Sigmoid colon (tissue), 4 donors: ENCODE measurements at regions not wholly inside any gene's neighbourhood (a gene's known extent, or its start where the extent isn't known, plus 50 kb on each side); places are given as distances from the start of the nearest gene placed in this dataset.

Experiments
- EP300 ChIP-seq, 4 donors: sonication (generic); formaldehyde crosslinking; IDR thresholded peaks; one replicate each; pipeline ENCODE4 v1.6.1; 2017; ENCODE audit warnings: antibody characterized with exemption in 4 of 4
- POLR2A ChIP-seq, 2 donors: fragments of 450-650 bp; IDR thresholded peaks; one replicate each; pipeline ENCODE4 v1.6.1; 2016; ENCODE audit warnings: antibody characterized with exemption in 2 of 2, mild to moderate bottlenecking in 2 of 2, moderate library complexity in 2 of 2
- POLR2AphosphoS5 ChIP-seq, 4 donors: sonication (generic); formaldehyde crosslinking; IDR thresholded peaks; one replicate each; pipeline ENCODE4 v1.6.1; 2017; ENCODE audit warnings: antibody characterized with exemption in 4 of 4
- TF ChIP-seq, protein P1 (sequence below), 4 experiments: fragments of 450-650 bp in 3 of 4; fragments of 200-600 bp in 1 of 4; IDR thresholded peaks; one replicate each; pipeline ENCODE4 v1.5.1; 2016 to 2019; ENCODE audit warnings: antibody characterized with exemption in 4 of 4, mild to moderate bottlenecking in 3 of 4, moderate library complexity in 2 of 4

DNA sequence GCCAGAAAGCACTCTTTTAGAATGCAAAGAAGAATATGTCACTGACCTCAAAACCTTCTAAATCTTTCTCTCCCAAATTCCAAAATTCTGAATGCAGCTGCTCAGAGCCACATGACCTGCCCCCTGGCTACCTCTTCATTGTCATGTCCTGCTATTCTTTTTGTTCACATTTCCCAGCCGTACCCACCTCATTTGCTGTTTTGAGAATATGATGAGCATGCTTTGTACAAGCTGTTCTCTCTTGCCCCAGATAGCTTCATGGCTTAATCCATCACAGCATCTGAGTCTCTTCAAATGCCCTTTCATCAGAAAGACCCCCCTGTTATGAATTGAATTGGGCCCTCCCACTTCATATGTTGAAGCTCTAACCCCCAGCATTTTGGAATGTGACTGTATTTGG lies 214.3 kb downstream of the KCNS3 start:
- TF ChIP-seq, protein P1, sequence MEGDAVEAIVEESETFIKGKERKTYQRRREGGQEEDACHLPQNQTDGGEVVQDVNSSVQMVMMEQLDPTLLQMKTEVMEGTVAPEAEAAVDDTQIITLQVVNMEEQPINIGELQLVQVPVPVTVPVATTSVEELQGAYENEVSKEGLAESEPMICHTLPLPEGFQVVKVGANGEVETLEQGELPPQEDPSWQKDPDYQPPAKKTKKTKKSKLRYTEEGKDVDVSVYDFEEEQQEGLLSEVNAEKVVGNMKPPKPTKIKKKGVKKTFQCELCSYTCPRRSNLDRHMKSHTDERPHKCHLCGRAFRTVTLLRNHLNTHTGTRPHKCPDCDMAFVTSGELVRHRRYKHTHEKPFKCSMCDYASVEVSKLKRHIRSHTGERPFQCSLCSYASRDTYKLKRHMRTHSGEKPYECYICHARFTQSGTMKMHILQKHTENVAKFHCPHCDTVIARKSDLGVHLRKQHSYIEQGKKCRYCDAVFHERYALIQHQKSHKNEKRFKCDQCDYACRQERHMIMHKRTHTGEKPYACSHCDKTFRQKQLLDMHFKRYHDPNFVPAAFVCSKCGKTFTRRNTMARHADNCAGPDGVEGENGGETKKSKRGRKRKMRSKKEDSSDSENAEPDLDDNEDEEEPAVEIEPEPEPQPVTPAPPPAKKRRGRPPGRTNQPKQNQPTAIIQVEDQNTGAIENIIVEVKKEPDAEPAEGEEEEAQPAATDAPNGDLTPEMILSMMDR (IDR thresholded peaks at IDR 0.05): no peak
- no peak for TF ChIP-seq POLR2AphosphoS5 (IDR thresholded peaks at IDR 0.05)
- TF ChIP-seq POLR2A (IDR thresholded peaks at IDR 0.05): no peak
- no peak for TF ChIP-seq EP300 (IDR thresholded peaks at IDR 0.05)
